ENCODE measurements at regions not wholly inside any gene's neighbourhood (a gene's known extent, or its start where the extent isn't known, plus 50 kb on each side); places are given as distances from the start of the nearest gene placed in this dataset.

GRCh38 chr3:177804646-177805045 is 607.4 kb upstream of the TBL1XR1 start:
- TF ChIP-seq ZFX (IDR thresholded peaks at IDR 0.05) (no peak), CTCF (conservative IDR thresholded peaks at IDR 0.05) (no peak)
- H3K27ac ChIP-seq: peak overlapping the region; percentile 5

DNA sequence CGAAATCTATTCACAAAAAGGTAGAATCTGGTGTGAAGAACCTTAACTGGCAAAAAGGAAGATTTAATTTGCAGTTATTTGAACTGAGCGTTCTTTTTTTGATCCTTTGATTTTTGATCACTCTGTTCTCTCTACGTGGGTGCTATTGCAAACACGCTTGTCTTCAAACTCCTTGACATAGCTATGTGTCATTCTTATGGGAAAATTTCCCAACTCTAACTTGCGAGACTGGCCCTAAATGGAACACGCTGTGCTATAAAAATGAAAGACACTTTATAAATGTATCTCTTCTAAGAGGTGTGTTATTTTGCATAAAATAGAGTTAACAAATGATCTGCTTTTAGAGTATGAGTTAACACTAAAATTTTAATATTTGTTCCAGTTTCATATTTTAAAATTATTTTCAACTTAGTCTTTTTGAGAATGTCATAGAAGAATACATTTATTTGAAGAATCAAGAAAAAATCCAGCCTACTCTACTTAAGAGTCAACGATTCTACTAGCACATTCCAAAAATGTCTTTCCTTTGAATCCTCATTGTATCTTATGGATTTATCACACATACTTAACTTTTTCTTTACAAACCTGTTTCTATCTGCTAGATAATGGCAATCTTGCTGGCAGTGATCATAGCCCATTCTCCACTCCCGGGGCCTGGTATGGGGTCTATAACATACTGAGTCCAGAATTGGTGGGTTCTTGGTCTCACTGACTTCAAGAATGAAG is 610.0 kb upstream of the TBL1XR1 start:
- peak overlapping the region; percentile 100 for H3K27ac ChIP-seq
- TF ChIP-seq ZFX (IDR thresholded peaks at IDR 0.05): no peak
- TF ChIP-seq CTCF (conservative IDR thresholded peaks at IDR 0.05): no peak

- H3K27ac ChIP-seq: peak overlapping the region; percentile 100
Measured at GRCh38 chr3:177808928-177809478, 611.7 kb upstream of the TBL1XR1 start.

DNA sequence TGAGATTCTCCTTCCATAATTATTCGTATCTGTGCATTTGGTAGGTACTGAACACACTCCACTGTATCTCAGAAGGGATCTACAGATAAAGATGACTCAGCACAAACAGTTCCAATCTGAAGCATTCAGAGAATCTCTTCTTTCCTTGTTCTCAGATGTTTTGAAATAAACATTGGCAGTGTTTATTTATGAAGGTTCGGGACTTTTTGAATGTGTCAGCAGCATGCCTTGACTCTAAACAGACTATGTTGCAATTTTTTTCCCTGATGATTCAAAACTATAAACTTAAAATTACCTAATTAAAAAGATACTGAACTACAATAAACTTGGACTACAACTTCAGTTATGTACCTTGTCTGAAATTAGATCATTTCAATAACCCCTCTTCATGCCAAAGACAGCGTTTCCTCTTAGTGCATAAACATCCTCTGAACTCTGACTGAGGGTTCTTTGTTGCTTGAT is 612.9 kb upstream of the TBL1XR1 start:
- no peak overlapping the region for H3K27ac ChIP-seq

DNA sequence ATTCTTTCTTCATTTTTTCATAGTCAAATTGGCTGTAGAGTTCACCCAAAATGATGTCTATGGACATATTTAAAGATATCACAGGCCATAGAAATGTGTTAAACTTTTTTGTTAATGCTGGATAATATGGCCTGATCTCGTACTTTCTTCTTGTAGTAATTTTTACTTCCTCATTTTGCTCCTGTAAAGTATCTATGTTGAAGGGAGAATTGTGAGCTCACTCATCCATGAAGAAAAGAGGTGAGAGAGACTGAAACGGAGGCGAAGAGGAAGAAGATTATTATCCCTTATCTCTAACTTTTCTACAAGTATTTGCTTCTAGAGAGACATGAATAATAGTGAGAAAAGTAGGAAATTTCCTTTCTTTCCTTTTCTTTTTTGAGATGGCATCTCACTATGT is 613.8 kb upstream of the TBL1XR1 start:
- no peak for TF ChIP-seq CTCF (conservative IDR thresholded peaks at IDR 0.05)
- no peak for TF ChIP-seq ZFX (IDR thresholded peaks at IDR 0.05)
- H3K27ac ChIP-seq: no peak overlapping the region

More for the DNA sequence above, 612.9 kb upstream of the TBL1XR1 start:
- TF ChIP-seq ZFX (IDR thresholded peaks at IDR 0.05): no peak
- TF ChIP-seq CTCF (conservative IDR thresholded peaks at IDR 0.05): no peak

- no peak overlapping the region for H3K27ac ChIP-seq
- TF ChIP-seq CTCF (conservative IDR thresholded peaks at IDR 0.05): no peak
- TF ChIP-seq ZFX (IDR thresholded peaks at IDR 0.05): no peak
Measured at GRCh38 chr3:177811835-177812234, 614.6 kb upstream of the TBL1XR1 start.

GRCh38 chr3:177812492-177812891 is 615.2 kb upstream of the TBL1XR1 start:
- H3K27ac ChIP-seq: peak overlapping the region; percentile 90; the same call in 1 of the 2 replicates
- no peak for TF ChIP-seq ZFX (IDR thresholded peaks at IDR 0.05)
- no peak for TF ChIP-seq CTCF (conservative IDR thresholded peaks at IDR 0.05)

Data from C4-2B (cell line).